Hepatic stellate cell (primary cell): ENCODE measurements at regions not wholly inside any gene's neighbourhood (a gene's known extent, or its start where the extent isn't known, plus 50 kb on each side); places are given as distances from the start of the nearest gene placed in this dataset.
A peak's percentile ranks its signal among the peaks of the same experiment; 100 is the strongest.
"Not testable (repeated sequence)": the region's sequence is repeated elsewhere in the genome, so short reads cannot be mapped to it uniquely, and the experiment has no call there.

Source experiments
- DNase-seq: peaks from one replicate; pipeline ENCODE4 v3.0.0; 2011; ENCODE audit warnings: low spot score

DNA sequence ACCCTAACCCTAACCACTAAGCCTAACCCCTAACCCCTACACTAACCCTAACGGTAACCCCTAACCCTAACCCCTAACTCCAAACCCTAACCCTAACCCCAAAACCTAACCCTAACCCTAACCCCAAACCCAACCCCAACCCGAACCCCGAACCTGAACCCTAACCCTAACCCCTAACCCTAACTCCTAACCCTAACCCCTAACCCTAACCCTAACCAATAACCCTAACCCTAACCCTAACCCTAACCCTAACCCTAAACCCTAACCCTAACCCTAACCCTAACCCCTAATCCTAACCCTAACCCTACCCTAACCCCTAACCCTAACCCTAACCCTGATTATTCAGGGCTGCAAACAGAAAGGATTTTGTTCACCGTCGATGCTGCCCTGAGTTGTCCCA is 144.6 kb upstream of the DUSP22 start:
- not testable (repeated sequence) for DNase-seq

DNA sequence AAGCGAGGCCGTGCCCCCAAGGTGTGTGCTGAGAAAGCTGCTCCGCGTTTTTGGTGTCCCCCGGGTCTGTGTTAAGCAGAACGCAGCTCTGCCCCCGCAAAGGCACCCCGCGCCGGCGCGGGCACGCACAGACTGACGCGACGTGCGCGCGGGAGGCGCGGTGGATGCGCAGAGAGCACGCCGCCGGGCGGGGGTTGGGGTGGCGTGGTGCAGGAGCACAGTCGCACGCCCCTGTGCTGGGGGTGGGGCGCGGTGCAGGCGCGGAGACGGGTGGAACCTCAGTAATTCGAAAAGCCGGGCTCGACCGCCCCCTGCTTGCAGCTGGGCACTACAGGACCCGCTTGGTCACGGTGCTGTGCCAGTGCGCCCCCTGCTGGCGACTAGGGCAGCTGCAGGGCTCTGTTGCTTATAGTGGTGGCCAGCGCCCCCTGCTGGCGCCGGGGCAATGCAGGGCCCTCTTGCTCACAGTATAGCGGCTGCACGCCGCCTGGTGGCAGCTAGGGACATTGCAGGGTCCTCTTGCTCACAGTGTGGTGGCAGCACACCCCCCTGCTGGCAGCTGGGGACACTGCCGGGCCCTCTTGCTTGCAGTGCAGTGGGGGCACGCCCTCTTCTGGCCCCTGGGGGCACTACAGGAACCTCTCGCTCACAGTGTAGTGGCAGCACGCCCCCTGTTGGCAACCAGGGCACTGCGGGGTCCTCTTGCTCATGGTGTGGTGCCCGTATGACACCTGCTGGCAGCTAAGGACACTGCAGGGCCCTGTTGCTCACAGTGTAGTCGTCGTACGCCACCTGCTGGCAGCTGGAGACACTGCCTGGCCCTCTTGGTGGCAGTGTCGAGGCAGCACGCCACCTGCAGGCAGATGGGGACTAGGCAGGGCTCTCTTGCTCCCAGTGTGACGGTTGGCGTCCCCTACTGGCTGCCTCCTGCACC is 144.0 kb upstream of the DUSP22 start:
- DNase-seq, result not testable (repeated sequence)

DNA sequence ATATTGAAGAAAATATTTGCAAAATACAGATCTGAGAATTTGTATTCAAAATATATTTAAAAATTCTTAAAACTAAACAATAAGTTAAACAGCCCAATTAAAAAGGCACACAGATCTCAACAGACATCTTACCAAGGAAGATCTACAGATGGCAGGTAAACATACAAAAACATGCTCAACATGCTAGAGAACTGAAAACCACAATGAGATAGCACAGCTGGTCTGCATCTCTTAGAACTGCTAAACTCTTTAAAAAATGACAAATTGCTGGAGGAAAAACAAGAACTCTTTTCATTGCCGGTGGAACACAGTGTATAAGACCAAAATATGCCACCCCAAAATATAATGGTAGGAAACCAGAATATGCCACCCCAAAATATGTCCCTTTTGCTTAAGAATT is 142.1 kb upstream of the DUSP22 start:
- DNase-seq, result not testable (repeated sequence)

DNA sequence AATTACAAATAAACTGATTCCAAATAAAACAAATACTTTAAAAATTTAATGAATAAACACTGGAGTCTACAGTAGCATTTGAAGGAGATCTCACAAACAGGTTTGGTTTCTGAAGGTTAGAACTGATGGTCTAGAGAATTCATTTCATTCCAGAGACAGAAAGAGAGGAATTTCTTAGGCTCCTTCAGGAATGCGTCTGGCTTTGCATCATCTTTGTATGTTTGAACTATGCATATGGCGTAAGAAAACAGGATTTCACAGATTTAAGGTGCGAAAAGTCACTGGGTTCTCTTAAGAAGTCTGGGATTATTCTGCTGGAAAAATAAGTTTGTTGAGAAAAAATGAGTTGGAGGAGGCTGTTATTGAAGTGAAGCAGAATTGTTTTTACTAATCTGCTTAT is 139.9 kb upstream of the DUSP22 start:
- DNase-seq, result not testable (repeated sequence)

DNA sequence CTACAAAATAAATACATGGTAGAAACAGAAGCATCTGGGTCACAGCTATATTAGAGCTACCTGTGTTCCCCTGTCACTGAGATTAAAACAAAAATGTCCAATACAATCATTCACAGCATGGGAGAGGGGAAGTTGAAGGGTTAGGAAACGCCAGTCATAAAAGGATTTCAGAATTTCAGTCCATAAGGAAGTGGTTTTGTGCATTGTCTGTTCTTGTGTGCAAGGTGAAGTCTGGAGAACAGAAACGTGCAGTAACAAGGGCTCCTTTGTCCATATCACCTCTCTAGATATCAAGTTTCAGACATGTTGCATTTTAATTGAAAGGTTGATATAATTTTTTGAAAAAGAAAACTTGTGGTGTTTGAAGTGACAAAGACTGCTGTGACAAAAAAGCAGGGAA is 139.3 kb upstream of the DUSP22 start:
- not testable (repeated sequence) for DNase-seq

DNA sequence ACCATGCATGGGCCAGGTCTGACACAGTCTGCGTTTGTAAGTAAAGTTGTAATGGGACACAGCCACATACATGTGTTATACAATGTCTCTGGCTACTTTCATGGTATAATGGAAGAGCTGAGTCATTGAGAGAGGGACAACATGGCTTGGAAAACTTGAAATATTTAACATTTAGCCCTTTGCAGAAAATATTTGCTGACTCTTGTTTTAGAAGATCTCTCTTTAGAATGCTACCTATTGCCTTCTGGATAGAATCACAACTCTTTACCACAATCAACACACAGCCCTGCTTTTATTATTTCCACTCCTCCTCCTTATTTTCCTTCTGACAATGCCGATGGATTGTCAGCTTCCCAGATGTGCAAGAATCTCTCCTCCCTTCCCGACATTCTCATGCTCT is 138.4 kb upstream of the DUSP22 start:
- DNase-seq, result not testable (repeated sequence)

DNA sequence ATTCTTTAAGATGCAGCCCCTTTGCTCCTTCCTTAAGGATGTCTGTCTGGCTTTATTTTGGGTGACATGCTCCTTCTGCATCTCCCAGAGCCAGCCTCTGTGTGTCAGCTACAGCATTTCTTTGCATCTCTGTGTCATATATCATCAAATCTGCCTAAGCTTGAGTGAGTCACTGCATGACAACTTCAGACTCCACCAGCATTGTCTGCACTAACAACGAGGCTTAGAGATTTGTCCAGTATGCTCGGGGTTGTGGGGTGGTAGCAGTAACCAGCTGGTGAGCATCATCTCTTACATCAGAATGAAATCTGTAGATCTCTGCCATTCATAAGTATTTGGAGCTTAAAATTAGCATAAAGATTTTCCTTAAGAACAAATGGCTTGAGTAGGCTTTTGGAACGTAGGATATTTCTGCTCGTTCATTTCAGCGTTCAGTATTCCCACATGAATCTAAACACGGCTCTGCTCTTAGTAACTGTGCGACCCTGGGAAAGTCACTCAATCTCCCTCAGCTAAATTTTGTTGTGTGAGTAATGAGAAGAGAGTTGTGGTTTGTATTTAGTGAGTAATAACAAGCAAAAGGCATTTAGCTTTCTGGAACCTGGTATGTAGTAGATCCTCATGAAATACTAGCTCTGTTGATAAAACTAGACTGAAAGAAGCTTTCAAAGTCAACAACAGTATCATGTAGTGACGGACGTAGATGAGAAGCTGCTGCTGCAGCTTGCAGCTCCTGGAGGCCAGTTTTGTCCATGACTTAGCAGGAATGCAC is 137.8 kb upstream of the DUSP22 start:
- not testable (repeated sequence) for DNase-seq

DNA sequence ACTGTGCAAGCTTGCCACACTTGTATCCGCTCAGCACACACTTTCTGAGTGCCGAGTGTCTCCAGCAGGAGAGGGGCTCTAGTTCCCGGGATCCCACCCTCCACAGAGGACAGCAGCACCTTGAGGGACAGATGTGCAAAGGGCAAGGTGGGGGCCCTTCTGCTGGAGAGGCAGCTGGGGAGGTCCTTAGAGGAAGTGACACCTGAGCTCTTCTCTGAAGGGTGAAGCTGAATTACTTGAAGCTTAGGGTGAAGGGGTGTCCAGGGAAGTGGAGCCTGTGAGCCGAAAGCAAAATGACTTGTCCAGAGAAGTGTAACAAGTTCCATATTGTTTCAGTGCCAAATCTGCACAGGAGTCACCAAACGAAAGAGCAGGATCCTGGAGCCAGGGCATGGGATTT is 136.3 kb upstream of the DUSP22 start:
- DNase-seq, result no peak

DNA sequence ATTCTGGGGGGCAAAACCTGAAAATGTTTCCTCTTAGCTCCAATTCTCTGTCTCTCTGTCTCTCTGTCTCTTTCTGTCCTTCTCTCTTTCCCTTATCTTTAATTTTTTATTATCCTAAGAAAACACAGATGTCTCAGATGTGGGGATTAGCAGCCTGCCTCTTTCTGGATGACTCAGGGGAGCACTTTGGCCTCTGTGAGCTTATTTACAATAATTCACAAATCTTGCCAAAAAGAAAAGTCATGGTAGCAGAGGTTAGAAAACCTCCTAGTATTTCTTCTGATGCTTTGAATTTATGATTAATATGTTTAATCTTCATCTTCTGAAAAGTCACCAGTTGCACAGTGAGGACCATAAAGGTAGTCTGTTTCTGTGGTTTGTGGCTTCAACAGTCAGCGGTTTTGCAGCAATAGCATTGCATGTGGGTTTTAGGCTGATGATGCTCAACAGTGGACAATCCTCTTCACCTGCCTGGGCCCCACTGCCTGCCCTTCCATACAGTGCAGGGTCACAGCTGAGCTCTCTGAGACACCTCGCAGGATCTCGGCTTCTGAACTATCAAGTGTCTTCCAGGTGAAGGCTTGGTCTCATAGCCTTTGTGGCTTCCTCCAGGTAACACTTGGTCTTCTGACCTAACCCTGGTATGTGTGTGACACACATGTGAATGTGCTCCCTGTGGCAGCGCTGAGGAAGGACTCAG is 135.7 kb upstream of the DUSP22 start:
- DNase-seq, result not testable (repeated sequence)

DNA sequence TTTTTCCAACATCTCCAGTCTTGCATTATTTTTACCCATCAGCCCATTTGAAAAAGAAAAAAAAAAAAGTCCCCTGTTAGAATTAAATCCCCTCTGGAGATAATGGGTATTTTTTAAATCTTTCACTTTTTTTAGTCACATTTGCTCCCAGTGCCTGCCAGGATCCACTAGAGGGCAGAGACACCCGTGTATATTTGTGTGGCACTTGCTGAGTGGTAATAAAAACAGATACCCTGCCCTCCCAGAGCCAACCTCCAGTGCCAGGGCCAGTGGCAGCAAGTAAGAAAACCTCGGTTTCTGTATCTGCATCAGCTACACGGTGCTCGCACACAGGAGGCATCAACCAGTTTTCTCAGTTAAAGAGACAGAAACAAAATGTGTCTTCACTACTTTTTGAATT is 135.1 kb upstream of the DUSP22 start:
- DNase-seq, result not testable (repeated sequence)

DNA sequence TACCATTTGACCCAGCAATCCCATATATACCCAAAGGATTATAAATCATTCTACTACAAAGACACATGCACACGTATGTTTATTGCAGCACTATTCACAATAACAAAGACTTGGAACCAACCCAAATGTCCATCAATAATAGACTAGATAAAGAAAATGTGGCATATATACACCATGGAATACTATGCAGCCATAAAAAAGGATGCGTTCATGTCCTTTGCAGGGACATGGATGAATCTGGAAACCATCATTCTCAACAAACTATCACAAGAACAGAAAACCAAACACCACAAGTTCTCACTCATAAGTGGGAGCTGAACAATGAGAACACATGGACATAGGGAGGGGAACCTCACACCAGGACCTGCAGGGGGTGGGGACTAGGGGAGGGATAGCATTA is 130.6 kb upstream of the DUSP22 start:
- DNase-seq, result not testable (repeated sequence)

DNA sequence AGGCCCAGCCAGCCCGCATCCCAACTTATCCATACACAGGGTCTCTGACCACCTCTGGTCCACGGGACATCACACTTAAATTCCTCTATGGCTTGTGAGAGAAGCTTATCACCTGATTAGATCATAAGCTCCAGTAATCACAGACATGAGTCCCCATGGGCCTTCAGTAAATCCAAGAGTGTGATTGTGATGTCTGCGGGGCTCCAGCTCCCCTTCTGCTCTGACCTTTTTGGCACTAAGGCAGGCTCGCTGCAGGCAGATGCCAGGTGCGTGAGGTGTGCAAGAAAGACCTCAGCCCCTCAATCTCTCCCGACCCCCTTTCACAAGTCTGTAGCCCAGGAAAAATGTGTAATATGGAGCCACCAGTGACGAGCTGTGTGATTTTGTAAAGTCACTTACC is 127.6 kb upstream of the DUSP22 start:
- DNase-seq, result no peak

DNA sequence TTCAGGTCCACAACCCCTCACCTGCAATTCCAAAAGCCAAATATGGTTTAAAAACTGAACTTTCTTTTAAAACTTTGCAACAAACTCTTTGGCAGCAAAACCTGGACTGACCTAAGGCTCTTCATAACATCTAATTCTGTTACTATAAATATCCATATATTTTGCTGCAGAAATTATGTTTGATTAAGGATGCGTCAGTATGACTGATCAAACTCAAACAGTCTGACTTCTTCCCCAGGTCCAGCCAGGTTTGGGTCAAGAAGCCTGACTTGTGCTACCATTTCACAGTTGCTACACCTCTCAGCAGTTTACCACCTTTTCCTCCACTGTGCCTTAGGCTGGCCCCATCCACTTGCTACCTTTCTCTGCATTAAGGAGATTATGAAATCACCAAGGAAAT is 127.0 kb upstream of the DUSP22 start:
- no peak for DNase-seq

DNA sequence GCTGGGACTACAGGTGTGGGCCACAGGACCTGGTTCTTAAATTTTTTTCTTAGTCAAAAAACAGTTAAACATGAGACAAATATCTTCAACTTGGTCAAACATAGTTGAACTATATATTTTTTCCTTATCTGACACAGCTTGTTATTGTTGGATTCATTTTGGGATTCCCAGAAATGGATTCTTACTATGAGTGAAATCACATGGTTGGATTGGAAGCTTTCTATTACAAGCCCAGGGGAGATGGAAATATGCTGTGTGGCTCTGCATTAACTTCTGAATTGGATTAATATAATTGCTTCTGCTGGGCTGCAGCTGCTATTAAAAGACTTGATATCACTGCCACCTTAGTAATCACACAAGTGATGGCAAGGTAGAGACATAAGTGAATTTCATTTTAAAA is 126.4 kb upstream of the DUSP22 start:
- DNase-seq, result no peak

DNA sequence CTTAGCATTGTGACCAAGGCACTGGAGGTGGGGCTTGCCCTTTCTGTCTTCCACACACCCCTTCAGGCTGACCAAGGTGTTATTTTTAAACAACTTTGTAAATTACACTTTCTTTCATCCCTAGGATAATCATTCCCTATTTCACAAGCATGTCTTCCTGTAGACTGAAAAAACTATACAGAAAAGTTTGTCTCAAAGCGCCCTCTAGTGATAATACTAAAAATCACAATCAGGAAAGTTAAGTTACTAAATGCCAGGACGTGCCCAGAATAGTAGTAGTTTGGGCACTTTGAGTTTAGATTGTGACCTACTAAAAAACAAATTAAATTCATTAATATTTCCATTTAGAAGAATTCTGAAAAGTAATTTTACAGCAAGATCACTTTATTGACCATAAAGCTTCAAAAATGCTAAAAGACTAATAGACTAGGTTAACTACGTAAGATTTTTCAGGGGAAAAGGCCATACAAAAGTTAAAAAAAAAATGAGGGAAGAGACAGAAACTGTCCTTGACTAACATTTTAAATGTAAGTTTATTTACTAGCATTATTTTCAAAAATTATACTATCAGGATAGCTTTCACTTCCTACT is 123.3 kb upstream of the DUSP22 start:
- DNase-seq, result peak; percentile 36

DNA sequence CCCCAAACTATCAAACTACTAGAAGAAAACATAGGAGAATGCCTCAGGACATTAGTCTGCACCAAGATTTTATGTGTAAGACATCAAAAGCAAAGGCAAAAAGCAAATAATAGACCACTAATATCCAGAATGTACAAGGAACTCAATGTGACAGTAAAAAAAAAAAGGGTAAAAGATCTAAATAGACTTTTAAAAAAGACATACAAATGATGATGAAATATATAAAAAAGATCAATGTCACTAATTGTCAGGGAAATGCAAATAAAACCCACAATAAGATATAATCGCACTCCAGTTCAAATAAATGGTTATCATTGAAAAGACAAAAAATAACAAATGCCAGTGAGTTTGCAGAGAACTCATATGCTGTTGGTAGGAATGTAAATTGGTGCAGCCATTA is 118.3 kb upstream of the DUSP22 start:
- DNase-seq, result no peak

DNA sequence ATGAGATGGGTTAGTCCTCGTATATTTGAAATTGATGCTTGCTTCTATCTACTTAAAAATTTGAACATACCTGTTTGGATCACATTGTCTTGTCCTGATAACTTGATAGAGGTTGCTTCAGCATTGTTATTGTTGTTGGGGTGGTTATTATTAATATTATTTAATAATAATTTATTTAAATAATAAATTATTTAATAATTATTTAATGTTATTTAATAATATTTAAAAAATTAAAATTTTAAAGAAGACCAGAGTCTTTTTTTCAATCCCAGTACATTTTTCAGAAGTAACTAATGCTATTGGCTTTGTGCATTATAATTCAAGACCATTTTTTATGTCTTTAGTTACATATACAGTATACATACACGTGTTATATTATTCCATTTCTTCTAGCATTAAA is 116.6 kb upstream of the DUSP22 start:
- DNase-seq, result no peak

DNA sequence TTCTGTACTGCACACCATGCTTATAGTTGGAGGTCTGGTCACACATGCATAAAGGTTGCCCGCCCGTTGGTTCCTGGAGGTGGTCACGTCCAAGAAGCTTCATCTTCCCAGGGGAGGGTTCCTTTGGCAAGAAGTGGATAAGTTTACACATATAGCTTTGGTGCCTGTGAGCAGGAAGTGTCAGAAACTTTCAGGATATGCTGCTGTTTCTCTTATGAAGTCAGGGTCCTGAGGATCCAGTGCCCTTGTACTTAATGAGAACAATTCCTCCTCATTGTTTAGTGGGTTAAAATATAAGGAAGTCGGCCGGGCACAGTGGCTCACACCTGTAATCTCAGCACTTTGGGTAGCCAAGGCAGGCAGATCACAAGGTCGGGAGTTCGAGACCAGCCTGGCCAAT is 115.5 kb upstream of the DUSP22 start:
- no peak for DNase-seq

DNA sequence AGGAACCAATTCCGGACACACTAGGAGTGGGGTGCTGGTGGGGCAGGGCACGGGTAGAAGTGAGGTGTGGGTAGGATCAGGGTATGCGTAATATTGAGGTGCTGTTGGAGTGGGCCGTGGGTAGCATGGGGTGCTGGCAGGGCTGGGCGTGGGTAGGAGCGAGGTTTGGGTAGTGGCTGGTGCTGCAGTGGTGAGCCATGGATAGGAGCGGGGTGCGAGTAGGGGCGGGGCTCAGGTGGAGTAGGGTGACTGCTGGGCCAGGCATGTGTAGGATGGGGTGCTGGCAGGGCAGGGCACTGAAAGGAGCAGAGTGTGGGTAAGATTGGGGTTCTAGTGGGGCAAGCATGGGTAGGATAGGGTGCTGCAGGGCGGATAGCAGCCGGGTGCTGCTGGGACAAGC is 114.2 kb upstream of the DUSP22 start:
- DNase-seq, result no peak

DNA sequence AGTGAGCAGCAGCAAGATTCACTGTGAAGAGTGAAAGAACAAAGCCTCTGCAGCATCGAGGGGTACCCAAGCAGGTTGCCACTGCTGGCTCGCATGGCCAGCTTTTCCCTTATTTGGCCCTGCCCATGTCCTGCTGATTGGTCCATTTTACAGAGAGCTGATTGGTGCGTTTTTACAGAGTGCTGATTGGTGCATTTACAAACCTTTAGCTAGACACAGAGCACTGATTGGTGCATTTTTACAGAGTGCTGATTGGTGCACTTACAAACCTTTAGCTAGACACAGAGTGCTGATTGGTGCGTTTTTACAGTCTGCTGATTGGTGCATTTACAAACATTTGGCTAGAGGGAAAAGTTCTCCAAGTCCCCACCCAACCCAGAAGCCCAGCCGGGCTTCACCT is 113.4 kb upstream of the DUSP22 start:
- not testable (repeated sequence) for DNase-seq

DNA sequence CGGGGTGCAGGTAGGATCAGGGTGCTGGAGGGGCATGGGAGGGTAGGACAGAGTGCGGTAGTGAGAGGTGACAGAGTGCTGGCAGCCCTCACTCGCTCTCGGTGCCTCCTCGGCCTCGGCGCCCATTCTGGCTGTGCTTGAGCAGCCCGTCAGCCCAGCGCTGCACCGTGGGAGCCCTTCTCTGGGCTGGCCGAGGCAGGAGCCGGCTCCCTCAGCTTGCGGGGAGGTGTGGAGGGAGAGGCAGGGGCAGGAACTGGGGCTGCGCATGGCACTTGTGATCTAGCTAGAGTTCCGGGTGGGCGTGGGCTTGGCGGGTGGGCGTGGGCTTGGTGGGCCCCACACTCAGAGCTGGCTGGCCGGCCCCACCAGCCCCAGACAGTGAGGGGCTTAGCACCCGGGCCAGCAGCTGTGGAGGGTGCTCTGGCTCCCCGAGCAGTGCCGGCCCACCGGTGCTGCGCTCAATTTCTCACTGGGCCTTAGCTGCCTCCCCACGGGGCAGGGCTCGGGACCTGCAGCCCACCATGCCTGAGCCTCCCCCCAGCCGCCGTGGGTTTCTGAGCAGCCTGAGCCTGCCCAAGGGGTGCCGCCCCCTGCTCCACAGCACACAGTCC is 112.8 kb upstream of the DUSP22 start:
- DNase-seq, result no peak
